DND-41 (cell line): ENCODE measurements at regions not wholly inside any gene's neighbourhood (a gene's known extent, or its start where the extent isn't known, plus 50 kb on each side); places are given as distances from the start of the nearest gene placed in this dataset.

Source experiments
- EZH2 ChIP-seq: IDR thresholded peaks from 3 replicates; pipeline ENCODE4 v1.6.1; 2012; ENCODE audit warnings: borderline replicate concordance, low read depth, mild to moderate bottlenecking, moderate library complexity, low read length, inconsistent platforms; ENCODE audit not compliant: severe bottlenecking
- TF ChIP-seq, protein P1 (sequence below): IDR thresholded peaks from 2 replicates; pipeline ENCODE4 v1.5.1; 2012; ENCODE audit warnings: borderline replicate concordance, low read length, moderate library complexity, mild to moderate bottlenecking; ENCODE audit not compliant: poor library complexity, severe bottlenecking; ENCODE audit errors: extremely low read depth

DNA sequence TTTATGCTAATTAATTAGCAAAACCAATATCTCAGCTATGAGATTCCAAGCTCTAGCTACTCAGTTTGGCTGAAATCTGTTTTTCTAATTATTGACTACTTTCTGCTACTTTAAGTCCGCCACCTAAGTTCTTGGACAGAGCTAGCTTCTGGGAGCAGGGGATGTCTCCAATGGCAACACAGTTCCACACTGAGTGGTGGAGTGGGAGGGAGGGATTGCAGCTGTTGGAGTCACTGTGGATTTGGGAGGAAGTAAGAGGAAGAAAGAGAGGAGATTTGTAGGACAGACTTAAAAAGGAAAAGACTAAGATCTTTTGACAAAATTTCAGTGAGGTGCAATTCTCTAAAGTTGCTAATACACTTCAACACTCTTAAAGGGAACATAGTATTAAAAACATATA, 450.8 kb downstream of the NFIB start:
- TF ChIP-seq, protein P1, sequence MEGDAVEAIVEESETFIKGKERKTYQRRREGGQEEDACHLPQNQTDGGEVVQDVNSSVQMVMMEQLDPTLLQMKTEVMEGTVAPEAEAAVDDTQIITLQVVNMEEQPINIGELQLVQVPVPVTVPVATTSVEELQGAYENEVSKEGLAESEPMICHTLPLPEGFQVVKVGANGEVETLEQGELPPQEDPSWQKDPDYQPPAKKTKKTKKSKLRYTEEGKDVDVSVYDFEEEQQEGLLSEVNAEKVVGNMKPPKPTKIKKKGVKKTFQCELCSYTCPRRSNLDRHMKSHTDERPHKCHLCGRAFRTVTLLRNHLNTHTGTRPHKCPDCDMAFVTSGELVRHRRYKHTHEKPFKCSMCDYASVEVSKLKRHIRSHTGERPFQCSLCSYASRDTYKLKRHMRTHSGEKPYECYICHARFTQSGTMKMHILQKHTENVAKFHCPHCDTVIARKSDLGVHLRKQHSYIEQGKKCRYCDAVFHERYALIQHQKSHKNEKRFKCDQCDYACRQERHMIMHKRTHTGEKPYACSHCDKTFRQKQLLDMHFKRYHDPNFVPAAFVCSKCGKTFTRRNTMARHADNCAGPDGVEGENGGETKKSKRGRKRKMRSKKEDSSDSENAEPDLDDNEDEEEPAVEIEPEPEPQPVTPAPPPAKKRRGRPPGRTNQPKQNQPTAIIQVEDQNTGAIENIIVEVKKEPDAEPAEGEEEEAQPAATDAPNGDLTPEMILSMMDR, result no peak
- TF ChIP-seq EZH2, result no peak
